PFSK-1 (cell line): ENCODE measurements at regions not wholly inside any gene's neighbourhood (a gene's known extent, or its start where the extent isn't known, plus 50 kb on each side); places are given as distances from the start of the nearest gene placed in this dataset.

Source experiments
- FOXP2 ChIP-seq: optimal IDR thresholded peaks from 2 replicates; pipeline ENCODE3; 2011; ENCODE audit warnings: borderline replicate concordance, control low read depth, inconsistent platforms; ENCODE audit not compliant: insufficient read depth; ENCODE audit errors: extremely low read length, extremely low read depth
- POLR2AphosphoS5 ChIP-seq: IDR thresholded peaks from 2 replicates; pipeline ENCODE4 v1.6.1; 2012; ENCODE audit warnings: low read depth, mild to moderate bottlenecking, control low read depth, low read length, moderate library complexity
- REST ChIP-seq, 2 experiments: IDR thresholded peaks; 2 replicates each; pipeline versions ENCODE4 v1.6.1 to v1.8.0; 2011 to 2012; ENCODE audit warnings: low read depth in 2 of 2, low read length in 2 of 2, control low read depth in 1 of 2, inconsistent platforms in 1 of 2, mild to moderate bottlenecking in 1 of 2, moderate library complexity in 1 of 2; ENCODE audit not compliant: insufficient read depth in 1 of 2
- SIN3A ChIP-seq: IDR thresholded peaks from 2 replicates; pipeline ENCODE4 v1.6.1; 2012; ENCODE audit warnings: mild to moderate bottlenecking, low read length, moderate library complexity, borderline replicate concordance; ENCODE audit not compliant: insufficient read depth
- TAF1 ChIP-seq: IDR thresholded peaks from 2 replicates; pipeline ENCODE4 v1.6.1; 2012; ENCODE audit warnings: low read length, control low read depth, borderline replicate concordance; ENCODE audit not compliant: insufficient read depth

GRCh38 chr13:53749306-53749705, 720.7 kb downstream of the OLFM4 start:
- TF ChIP-seq TAF1, result no peak

DNA sequence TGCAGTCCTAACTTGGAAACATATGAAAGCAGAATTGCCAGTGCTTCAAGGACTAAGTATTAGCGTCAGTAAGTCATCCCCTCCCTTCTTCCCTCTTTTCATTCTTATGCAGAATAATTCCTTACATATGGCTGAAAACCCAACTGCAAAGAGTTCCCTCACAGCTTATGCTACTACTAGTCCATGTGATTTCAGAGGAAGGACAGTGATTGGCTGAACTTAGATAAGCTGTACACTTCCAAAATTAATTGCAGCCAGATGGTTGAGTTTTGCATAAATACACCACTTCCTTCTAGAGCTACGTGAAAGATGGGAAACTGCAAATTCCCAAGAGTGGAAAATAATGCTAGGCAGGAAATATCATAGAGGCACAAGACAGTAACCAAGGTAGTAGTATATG, 730.4 kb downstream of the OLFM4 start:
- TF ChIP-seq REST (IDR thresholded peaks at IDR 0.05; ENCODE audit: insufficient read depth in 1 of 2, low read depth in 2 of 2, low read length in 2 of 2) (no peak), SIN3A (no peak), FOXP2 (no peak), TAF1 (no peak), POLR2AphosphoS5 (no peak)

DNA sequence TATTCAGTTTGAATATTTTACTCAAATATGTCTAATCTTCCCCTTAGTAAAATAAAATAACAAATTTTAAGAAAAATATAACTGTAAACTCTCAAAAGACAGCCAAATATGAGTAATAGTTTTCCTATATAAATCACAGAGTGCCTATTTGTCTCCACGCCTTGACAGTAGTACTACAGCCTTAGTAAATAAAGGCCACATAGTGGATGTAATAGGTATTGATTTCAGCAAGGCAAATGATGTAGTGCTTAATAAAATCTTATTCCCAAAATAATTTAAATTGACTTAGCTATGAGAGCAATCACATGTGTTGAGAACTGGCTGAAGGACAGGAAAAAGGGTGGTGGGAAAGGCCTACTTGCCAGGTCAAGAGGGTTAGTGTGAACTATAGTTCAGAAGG, 747.2 kb downstream of the OLFM4 start:
- TF ChIP-seq POLR2AphosphoS5 (no peak), FOXP2 (no peak), REST (IDR thresholded peaks at IDR 0.05; ENCODE audit: insufficient read depth in 1 of 2, low read depth in 2 of 2, low read length in 2 of 2) (no peak), SIN3A (no peak), TAF1 (no peak)

GRCh38 chr13:53778937-53779336, 750.3 kb downstream of the OLFM4 start:
- TF ChIP-seq REST (IDR thresholded peaks at IDR 0.05; ENCODE audit: insufficient read depth in 1 of 2, low read depth in 2 of 2, low read length in 2 of 2), result no peak
- TF ChIP-seq TAF1, result no peak
- TF ChIP-seq SIN3A, result no peak
- TF ChIP-seq FOXP2, result no peak
- TF ChIP-seq POLR2AphosphoS5, result no peak

GRCh38 chr13:53781941-53782340, 753.3 kb downstream of the OLFM4 start:
- TF ChIP-seq REST (IDR thresholded peaks at IDR 0.05; ENCODE audit: insufficient read depth in 1 of 2, low read depth in 2 of 2, low read length in 2 of 2), result no peak
- no peak for TF ChIP-seq TAF1
- TF ChIP-seq SIN3A, result no peak
- no peak for TF ChIP-seq FOXP2
- no peak for TF ChIP-seq POLR2AphosphoS5
